Keratinocyte (primary cell): ENCODE measurements at regions not wholly inside any gene's neighbourhood (a gene's known extent, or its start where the extent isn't known, plus 50 kb on each side); places are given as distances from the start of the nearest gene placed in this dataset.

Experiments
- DNase-seq: peaks from one replicate; pipeline ENCODE4 v3.0.0-alpha.2; 2011; ENCODE audit warnings: low read depth, missing footprints, low spot score
- FAIRE-seq: peaks from 2 replicates; lab custom pipeline; 2011; peaks lifted over from hg19 to GRCh38; lab: Jason Lieb, UNC
- H2AFZ ChIP-seq: 2 replicates; pipeline ENCODE4 v1.6.0; 2012; ENCODE audit warnings: low read length, control low read depth, inconsistent platforms; ENCODE audit not compliant: control insufficient read depth
- H3K27ac ChIP-seq: 2 replicates; pipeline ENCODE4 v1.5.1; 2011; ENCODE audit warnings: low read length; ENCODE audit not compliant: control insufficient read depth, insufficient read depth
- H3K27me3 ChIP-seq: 3 replicates; pipeline ENCODE4 v1.6.0; 2011; ENCODE audit warnings: low read length; ENCODE audit not compliant: control insufficient read depth, insufficient read depth; ENCODE audit errors: extremely low read depth
- H3K36me3 ChIP-seq, 2 experiments: 2 replicates in 1 of 2; 3 replicates in 1 of 2; pipeline ENCODE4 v1.5.1; 2011; ENCODE audit warnings: low read length in 2 of 2, mild to moderate bottlenecking in 1 of 2; ENCODE audit not compliant: control insufficient read depth in 2 of 2, insufficient read depth in 2 of 2; ENCODE audit errors: extremely low read depth in 1 of 2
- H3K4me1 ChIP-seq: 3 replicates; pipeline ENCODE4 v1.5.1; 2011; ENCODE audit warnings: low read length; ENCODE audit not compliant: control insufficient read depth, insufficient read depth; ENCODE audit errors: extremely low read depth
- H3K4me2 ChIP-seq: 3 replicates; pipeline ENCODE4 v1.6.0; 2011; ENCODE audit warnings: low read depth, low read length; ENCODE audit not compliant: control insufficient read depth, insufficient read depth; ENCODE audit errors: extremely low read depth
- H3K4me3 ChIP-seq, 3 experiments: fragments of 200-600 bp in 1 of 3; sonication (generic) in 1 of 3; 2 replicates in 2 of 3; 3 replicates in 1 of 3; pipeline ENCODE4 v1.5.1; 2011 to 2016; ENCODE audit warnings: low read length in 3 of 3, mild to moderate bottlenecking in 3 of 3, control low read depth in 2 of 3, inconsistent platforms in 1 of 3, low read depth in 1 of 3, mixed read lengths in 1 of 3, mixed run types in 1 of 3, moderate library complexity in 1 of 3; ENCODE audit not compliant: control insufficient read depth in 2 of 3, insufficient read depth in 2 of 3; ENCODE audit errors: extremely low read depth in 1 of 3
- H3K79me2 ChIP-seq: 2 replicates; pipeline ENCODE4 v1.6.0; 2012; ENCODE audit warnings: low read length; ENCODE audit not compliant: control insufficient read depth, insufficient read depth
- H3K9ac ChIP-seq: 3 replicates; pipeline ENCODE4 v1.6.0; 2011; ENCODE audit warnings: low read length; ENCODE audit not compliant: control insufficient read depth, insufficient read depth; ENCODE audit errors: extremely low read depth
- H3K9me1 ChIP-seq: 3 replicates; pipeline ENCODE4 v1.6.0; 2011; ENCODE audit warnings: low read length; ENCODE audit not compliant: control insufficient read depth, insufficient read depth; ENCODE audit errors: extremely low read depth
- H3K9me3 ChIP-seq: 2 replicates; pipeline ENCODE4 v1.5.1; 2012; ENCODE audit warnings: low read depth, low read length; ENCODE audit not compliant: control insufficient read depth
- H4K20me1 ChIP-seq: 3 replicates; pipeline ENCODE4 v1.6.0; 2011; ENCODE audit warnings: low read length; ENCODE audit not compliant: control insufficient read depth, insufficient read depth; ENCODE audit errors: extremely low read depth
- CTCF ChIP-seq, 3 experiments: IDR thresholded peaks in 1 of 3; conservative IDR thresholded peaks in 1 of 3; optimal IDR thresholded peaks in 1 of 3; 2 replicates in 2 of 3; 3 replicates in 1 of 3; pipeline versions ENCODE3 to v1.5.1; 2011; ENCODE audit warnings: low read length in 3 of 3, mild to moderate bottlenecking in 3 of 3, moderate library complexity in 2 of 3, control low read depth in 1 of 3, inconsistent platforms in 1 of 3; ENCODE audit not compliant: insufficient read depth in 2 of 3; ENCODE audit errors: extremely low read depth in 1 of 3
- EZH2 ChIP-seq: IDR thresholded peaks from one replicate; pipeline ENCODE4 v1.6.1; 2012; ENCODE audit warnings: inconsistent platforms, mild to moderate bottlenecking, low read length, moderate library complexity
- dilution Hi-C: fragments of 300-500 bp; cut with MboI; formaldehyde crosslinking; loops from one replicate; pipeline ENCODE4 v1.7.0; 2020; ENCODE audit warnings: low sequenced_read_pairs; ENCODE audit not compliant: extremely low pct_ligation_motif_present

- Histone ChIP-seq H3K27ac (no peak overlapping the region), H3K9ac (no peak overlapping the region), H3K36me3 (no peaks in the 10 kb centered on the region), H3K4me3 (no peak overlapping the region), H3K4me2 (no peak overlapping the region), H3K27me3 (no peaks in the 10 kb centered on the region), H3K79me2 (no peaks in the 10 kb centered on the region), H3K9me3 (no peaks in the 10 kb centered on the region), H4K20me1 (no peaks in the 10 kb centered on the region), H3K4me1 (no peaks in the 10 kb centered on the region), H2AFZ (no peak overlapping the region), H3K9me1 (no peaks in the 10 kb centered on the region)
- dilution Hi-C loops, result no loop called here
- no peak for DNase-seq
- no peak for FAIRE-seq
- TF ChIP-seq CTCF (optimal IDR thresholded peaks at IDR 0.05 in 1 of 3, IDR thresholded peaks at IDR 0.05 in 1 of 3, conservative IDR thresholded peaks at IDR 0.05 in 1 of 3; ENCODE audit: extremely low read depth in 1 of 3, insufficient read depth in 2 of 3, low read length in 3 of 3) (no peak), EZH2 (no peak)
Measured at GRCh38 chr6:79425589-79426311, 111.5 kb downstream of the LCA5 start.

GRCh38 chr6:79423216-79423615 is 114.0 kb downstream of the LCA5 start:
- H3K4me3 ChIP-seq, result no peak overlapping the region
- H3K27ac ChIP-seq, result no peak overlapping the region
- no peaks in the 10 kb centered on the region for H3K9me3 ChIP-seq
- dilution Hi-C loops, result no loop called here
- no peaks in the 10 kb centered on the region for H3K79me2 ChIP-seq
- no peaks in the 10 kb centered on the region for H3K27me3 ChIP-seq
- H3K9ac ChIP-seq, result no peak overlapping the region
- DNase-seq (no peak), FAIRE-seq (no peak)
- TF ChIP-seq EZH2 (no peak), CTCF (optimal IDR thresholded peaks at IDR 0.05 in 1 of 3, IDR thresholded peaks at IDR 0.05 in 1 of 3, conservative IDR thresholded peaks at IDR 0.05 in 1 of 3; ENCODE audit: extremely low read depth in 1 of 3, insufficient read depth in 2 of 3, low read length in 3 of 3) (no peak)
- H3K9me1 ChIP-seq, result no peaks in the 10 kb centered on the region
- no peak overlapping the region for H2AFZ ChIP-seq
- no peaks in the 10 kb centered on the region for H4K20me1 ChIP-seq
- no peak overlapping the region for H3K4me2 ChIP-seq
- no peaks in the 10 kb centered on the region for H3K4me1 ChIP-seq
- no peaks in the 10 kb centered on the region for H3K36me3 ChIP-seq
